GM12872 (cell line): ENCODE measurements at regions not wholly inside any gene's neighbourhood (a gene's known extent, or its start where the extent isn't known, plus 50 kb on each side); places are given as distances from the start of the nearest gene placed in this dataset.

Experiments used
- TF ChIP-seq, protein P1 (sequence below): IDR thresholded peaks from 3 replicates; pipeline ENCODE4 v1.5.1; 2011; ENCODE audit warnings: low read depth, mild to moderate bottlenecking, low read length, moderate library complexity; ENCODE audit not compliant: insufficient read depth

DNA sequence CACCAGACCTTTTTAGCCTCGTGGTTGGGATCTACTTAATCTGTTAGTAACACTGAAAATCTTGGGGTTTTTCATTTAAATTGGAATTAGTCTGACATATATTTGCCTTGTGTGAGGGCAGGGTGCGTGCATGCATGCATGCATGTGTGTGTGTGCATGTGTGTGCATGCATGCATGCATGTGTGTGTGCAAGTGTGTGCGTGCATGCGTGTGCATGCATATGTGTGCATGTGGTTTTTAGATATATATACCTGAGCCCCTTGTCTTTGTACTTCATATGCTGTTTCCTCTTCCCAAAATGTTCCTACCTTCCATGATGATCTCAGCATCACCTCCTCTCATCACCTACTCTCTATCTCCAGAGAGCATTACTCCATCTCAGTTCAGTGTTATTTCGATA, 66.3 kb upstream of the BCL11B start:
- TF ChIP-seq, protein P1, sequence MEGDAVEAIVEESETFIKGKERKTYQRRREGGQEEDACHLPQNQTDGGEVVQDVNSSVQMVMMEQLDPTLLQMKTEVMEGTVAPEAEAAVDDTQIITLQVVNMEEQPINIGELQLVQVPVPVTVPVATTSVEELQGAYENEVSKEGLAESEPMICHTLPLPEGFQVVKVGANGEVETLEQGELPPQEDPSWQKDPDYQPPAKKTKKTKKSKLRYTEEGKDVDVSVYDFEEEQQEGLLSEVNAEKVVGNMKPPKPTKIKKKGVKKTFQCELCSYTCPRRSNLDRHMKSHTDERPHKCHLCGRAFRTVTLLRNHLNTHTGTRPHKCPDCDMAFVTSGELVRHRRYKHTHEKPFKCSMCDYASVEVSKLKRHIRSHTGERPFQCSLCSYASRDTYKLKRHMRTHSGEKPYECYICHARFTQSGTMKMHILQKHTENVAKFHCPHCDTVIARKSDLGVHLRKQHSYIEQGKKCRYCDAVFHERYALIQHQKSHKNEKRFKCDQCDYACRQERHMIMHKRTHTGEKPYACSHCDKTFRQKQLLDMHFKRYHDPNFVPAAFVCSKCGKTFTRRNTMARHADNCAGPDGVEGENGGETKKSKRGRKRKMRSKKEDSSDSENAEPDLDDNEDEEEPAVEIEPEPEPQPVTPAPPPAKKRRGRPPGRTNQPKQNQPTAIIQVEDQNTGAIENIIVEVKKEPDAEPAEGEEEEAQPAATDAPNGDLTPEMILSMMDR, result no peak

DNA sequence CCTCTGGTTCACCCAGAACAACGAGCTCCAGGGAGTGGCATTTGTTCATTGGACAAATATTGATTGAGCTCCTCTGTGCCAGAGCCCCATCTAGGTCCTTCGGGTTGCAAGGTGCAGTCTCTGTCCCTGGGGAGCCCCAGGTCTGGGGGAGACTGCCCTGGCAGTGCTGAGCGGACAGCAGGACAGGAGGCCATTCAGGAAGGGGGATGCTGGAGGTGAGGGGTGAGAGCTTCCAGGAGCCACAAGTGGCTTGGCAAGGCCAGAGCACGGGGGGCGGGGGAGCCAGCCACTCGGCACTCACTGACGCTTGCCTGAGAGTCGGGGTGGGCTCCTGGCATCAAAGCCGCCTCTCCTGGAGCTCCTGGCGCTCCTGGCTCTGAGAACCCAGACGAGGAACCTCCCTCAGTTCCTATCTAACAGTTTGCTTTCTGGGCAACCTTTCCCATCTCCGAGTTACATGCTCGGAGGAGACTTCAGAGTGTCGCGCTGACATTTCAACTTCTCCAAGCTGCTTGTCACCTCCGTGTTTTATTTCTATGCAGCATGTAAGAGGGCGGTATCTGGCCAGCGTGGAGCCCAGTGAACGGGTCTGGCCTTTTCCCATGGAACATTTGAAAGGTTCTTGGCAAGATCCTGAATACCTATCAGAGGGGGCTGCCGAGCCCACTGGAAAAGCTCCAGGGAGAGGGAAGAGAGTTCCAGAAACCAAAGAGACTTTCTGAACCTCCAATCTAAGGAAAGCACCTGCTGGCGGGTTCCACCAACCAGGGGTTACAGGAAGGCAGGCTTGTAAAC, 62.0 kb upstream of the BCL11B start:
- TF ChIP-seq, protein P1, result no peak

DNA sequence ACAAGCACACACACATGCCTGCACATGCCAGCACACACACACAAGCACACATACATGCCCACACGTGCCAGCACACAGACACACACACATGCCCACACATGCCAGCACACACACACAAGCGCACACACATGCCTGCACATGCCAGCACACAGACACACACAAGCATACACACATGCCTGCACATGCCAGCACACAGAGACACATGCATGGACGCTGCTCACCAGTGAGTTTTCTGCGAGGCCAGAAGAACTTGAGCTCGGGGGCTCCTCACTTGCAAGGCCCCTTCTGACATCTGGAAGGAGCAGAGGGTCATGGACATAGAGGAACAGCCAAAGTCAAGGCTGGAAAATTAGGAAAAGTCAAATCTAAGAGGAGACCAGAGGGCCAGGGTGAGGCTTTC, 61.2 kb upstream of the BCL11B start:
- TF ChIP-seq, protein P1, result no peak

DNA sequence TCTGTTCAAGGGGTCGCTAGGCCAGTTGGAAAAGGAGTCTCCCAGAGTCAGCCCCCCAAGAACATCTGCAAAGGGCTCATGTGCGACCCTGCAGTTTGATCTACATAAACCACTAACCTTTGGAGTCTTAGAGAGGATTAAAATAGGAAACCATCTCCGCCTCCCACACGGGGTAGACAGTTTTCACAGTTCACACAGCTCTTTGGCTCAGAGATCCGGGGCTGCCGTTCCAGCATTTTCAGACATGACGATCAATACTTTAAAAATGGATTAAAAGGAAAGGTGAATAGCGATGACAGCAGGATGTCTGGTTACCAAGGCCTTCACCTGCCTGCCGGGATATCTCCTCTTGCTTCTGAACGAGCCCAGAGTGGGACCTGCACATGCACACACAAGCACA, 59.8 kb upstream of the BCL11B start:
- TF ChIP-seq, protein P1, result no peak

DNA sequence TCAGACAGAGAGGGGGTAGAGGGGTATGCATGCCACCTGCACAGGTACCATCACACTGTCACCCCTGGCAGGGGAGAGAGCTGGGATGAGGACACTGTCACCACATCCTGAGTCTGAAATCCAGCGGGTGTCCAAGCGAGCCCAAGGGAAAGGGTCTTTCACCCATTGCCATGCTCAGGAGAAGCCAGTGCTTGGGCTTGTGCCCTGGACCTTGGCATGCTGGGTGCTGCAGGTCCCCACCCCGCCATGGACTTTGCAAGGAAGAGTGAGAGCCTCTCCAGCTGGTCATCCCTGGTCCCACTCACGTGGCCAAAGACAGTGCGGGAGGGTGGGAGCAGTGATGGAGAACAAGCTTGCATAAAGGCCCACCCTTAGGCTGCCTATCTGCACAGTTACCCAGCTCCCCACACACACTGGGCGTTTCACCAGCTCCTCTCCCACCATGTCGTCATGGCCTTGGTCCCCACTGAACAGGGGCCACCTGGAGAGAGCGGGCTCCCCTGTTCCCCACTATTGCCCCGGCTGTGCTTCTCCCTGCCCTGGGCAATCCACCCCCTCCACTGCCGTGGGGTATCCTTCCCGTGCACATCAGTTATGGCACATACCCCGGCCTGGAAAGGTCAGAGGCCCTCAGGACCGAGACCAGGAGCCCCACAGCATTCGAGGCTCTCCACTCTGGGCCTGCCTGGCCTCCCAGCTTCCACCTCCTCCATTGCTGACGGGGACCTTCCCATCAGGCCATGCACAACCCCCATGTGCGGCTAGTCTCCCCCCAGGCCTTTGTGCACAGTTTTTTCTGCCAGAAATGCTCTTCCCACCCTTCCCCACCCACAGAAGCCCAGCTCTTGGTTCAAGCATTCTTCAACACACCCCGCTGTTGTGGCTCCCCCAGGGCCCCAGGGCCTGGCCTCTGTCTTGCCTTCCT, 58.6 kb upstream of the BCL11B start:
- TF ChIP-seq, protein P1, result no peak

DNA sequence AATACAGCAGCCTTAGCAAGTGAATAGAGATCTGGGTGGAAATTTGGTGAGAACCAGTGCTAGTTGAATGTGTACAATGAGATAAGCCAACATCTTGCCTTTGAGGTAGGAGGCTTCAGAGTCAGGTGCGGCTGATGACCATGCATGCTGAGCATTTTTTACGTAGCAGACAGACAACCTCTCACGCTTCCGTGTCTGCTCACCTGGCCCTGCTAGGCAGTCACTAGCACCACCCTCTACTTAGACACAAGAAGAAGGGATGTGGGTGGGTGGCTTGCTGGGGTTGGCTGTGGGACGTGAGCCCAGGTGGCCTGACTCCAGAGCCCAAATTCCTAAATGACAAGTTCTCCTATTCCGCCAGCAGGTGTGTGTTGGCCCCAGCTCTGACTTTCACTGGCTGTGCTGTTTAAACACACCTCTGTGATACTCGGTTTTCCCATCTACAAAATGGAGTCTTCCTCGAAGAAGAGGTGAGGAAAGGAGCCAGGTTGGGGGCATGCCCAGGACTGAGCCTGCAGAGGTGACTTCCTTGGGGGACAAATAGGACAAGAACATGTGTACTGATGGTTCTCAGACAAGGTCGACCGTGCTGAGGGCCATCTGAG, 57.8 kb upstream of the BCL11B start:
- TF ChIP-seq, protein P1, result no peak
